GM12878 (cell line): ENCODE measurements at regions not wholly inside any gene's neighbourhood (a gene's known extent, or its start where the extent isn't known, plus 50 kb on each side); places are given as distances from the start of the nearest gene placed in this dataset.

ENCODE experiments used
- ATAC-seq: fragments of 200-7000 bp; cut with Tn5 transposase; 3 replicates; pipeline ENCODE4 v1.9.1; 2020; ENCODE audit warnings: mild to moderate bottlenecking, moderate library complexity
- BruUV-seq: library from RNA; stranded (reverse); fragments of 400-500 nt; replicated peaks from 2 replicates; lab custom pipeline; 2021; lab: Mats Ljungman, UMichigan
- CTCF ChIA-PET: fragments of 300-600 bp; sonication (Branson Sonifier 250); formaldehyde crosslinking; extraction: SDS; loops from one replicate; lab custom pipeline; 2021; ENCODE audit warnings: inconsistent platforms; lab: Yijun Ruan, JAX
- POLR2A ChIA-PET: fragments of 350-600 bp; formaldehyde crosslinking; extraction: SDS; loops from one replicate; lab custom pipeline; 2021; ENCODE audit warnings: inconsistent platforms; lab: Charles Lee
- RAD21 ChIA-PET: fragments of 300-600 bp; sonication (Branson Sonifier 250); formaldehyde crosslinking; loops from one replicate; lab custom pipeline; 2023; ENCODE audit warnings: antibody characterized with exemption; ENCODE audit not compliant: unreplicated experiment; lab: Charles Lee
- SMC1A ChIA-PET: fragments of 300-600 bp; sonication (Branson Sonifier 250); formaldehyde crosslinking; loops from one replicate; lab custom pipeline; 2023; ENCODE audit not compliant: unreplicated experiment, uncharacterized antibody; lab: Charles Lee
- DNase-seq: peaks from one replicate; pipeline ENCODE4 v3.0.0-alpha.2; 2011; ENCODE audit warnings: low read depth, low spot score
- FAIRE-seq: peaks from 3 replicates; lab custom pipeline; 2011; peaks lifted over from hg19 to GRCh38; lab: Jason Lieb, UNC
- H2AFZ ChIP-seq: 2 replicates; pipeline ENCODE4 v1.6.0; 2011; ENCODE audit warnings: low read depth, low read length, control low read depth; ENCODE audit not compliant: control insufficient read depth
- H3K27ac ChIP-seq: 2 replicates; pipeline ENCODE4 v1.5.1; 2011; ENCODE audit warnings: control low read depth; ENCODE audit not compliant: control insufficient read depth, insufficient read depth
- H3K27me3 ChIP-seq, 2 experiments: replicated peaks in 1 of 2; 2 replicates each; pipeline versions ENCODE4 v1.6.0 to v1.6.1; 2011; ENCODE audit warnings: low read length in 1 of 2; ENCODE audit not compliant: control insufficient read depth in 2 of 2, insufficient read depth in 2 of 2
- H3K36me3 ChIP-seq, 2 experiments: 2 replicates each; pipeline ENCODE4 v1.5.1; 2011; ENCODE audit warnings: low read length in 1 of 2; ENCODE audit not compliant: control insufficient read depth in 2 of 2, insufficient read depth in 2 of 2
- H3K4me1 ChIP-seq: 2 replicates; pipeline ENCODE4 v1.6.1; 2011; ENCODE audit warnings: mild to moderate bottlenecking, low read length, moderate library complexity, mixed read lengths; ENCODE audit not compliant: control insufficient read depth, insufficient read depth
- H3K4me2 ChIP-seq: 2 replicates; pipeline ENCODE4 v1.6.0; 2011; ENCODE audit warnings: control low read depth; ENCODE audit not compliant: control insufficient read depth, insufficient read depth
- H3K4me3 ChIP-seq: fragments of 200-600 bp; sonication (generic); 2 replicates; pipeline ENCODE4 v1.5.1; 2016
- H3K79me2 ChIP-seq: 2 replicates; pipeline ENCODE4 v1.6.0; 2011; ENCODE audit warnings: low read length; ENCODE audit not compliant: control insufficient read depth, insufficient read depth
- H3K9ac ChIP-seq: 2 replicates; pipeline ENCODE4 v1.8.0; 2011; ENCODE audit warnings: low read length, control low read depth, mixed read lengths; ENCODE audit not compliant: control insufficient read depth, insufficient read depth
- H3K9me3 ChIP-seq: replicated peaks from 3 replicates; pipeline ENCODE4 v1.5.1; 2011; ENCODE audit warnings: mild to moderate bottlenecking, low read length; ENCODE audit not compliant: control insufficient read depth, insufficient read depth
- H4K20me1 ChIP-seq: 2 replicates; pipeline ENCODE4 v1.6.0; 2011; ENCODE audit not compliant: control insufficient read depth, insufficient read depth
- BACH1 ChIP-seq: fragments of 450-650 bp; IDR thresholded peaks from 2 replicates; pipeline ENCODE4 v1.6.1; 2017; ENCODE audit warnings: mild to moderate bottlenecking, borderline replicate concordance
- CBX5 ChIP-seq: sonication (generic); IDR thresholded peaks from 2 replicates; pipeline ENCODE4 v1.6.1; 2016; ENCODE audit warnings: low read depth, moderate library complexity, mild to moderate bottlenecking, inconsistent platforms
- CHD2 ChIP-seq: IDR thresholded peaks from 2 replicates; pipeline ENCODE4 v1.6.1; 2011; ENCODE audit warnings: low read depth, low read length, improper control_type of control experiment, borderline replicate concordance
- CHD4 ChIP-seq: fragments of 200-600 bp; sonication (generic); IDR thresholded peaks from 2 replicates; pipeline ENCODE4 v1.6.1; 2016; ENCODE audit warnings: mild to moderate bottlenecking
- ESRRA ChIP-seq: IDR thresholded peaks from 2 replicates; pipeline ENCODE4 v1.6.1; 2012; ENCODE audit warnings: mild to moderate bottlenecking, low read length, improper control_type of control experiment
- ETV6 ChIP-seq, 2 experiments: fragments of 450-650 bp in 1 of 2; IDR thresholded peaks in 1 of 2; conservative IDR thresholded peaks in 1 of 2; 2 replicates each; pipeline ENCODE4 v1.6.1; 2014; ENCODE audit warnings: antibody characterized with exemption in 1 of 2, borderline replicate concordance in 1 of 2, low read depth in 1 of 2, mild to moderate bottlenecking in 1 of 2, moderate library complexity in 1 of 2
- IKZF2 ChIP-seq, 2 experiments: fragments of 450-650 bp; IDR thresholded peaks; 2 replicates each; pipeline ENCODE4 v1.6.1; 2017; ENCODE audit warnings: mild to moderate bottlenecking in 2 of 2, moderate library complexity in 2 of 2
- JUND ChIP-seq: IDR thresholded peaks from 2 replicates; pipeline ENCODE4 v1.6.1; 2012; ENCODE audit warnings: low read depth, mild to moderate bottlenecking, low read length, improper control_type of control experiment, moderate library complexity
- PML ChIP-seq: IDR thresholded peaks from 2 replicates; pipeline ENCODE4 v1.6.1; 2012; ENCODE audit warnings: low read length, inconsistent platforms
- RUNX3 ChIP-seq: IDR thresholded peaks from 2 replicates; pipeline ENCODE4 v1.6.1; 2012; ENCODE audit warnings: low read length, inconsistent platforms
- WGBS: methylation state at CpG from one replicate; pipeline ENCODE4 v1.1.6; 2016; ENCODE audit warnings: low lambda C conversion rate; ENCODE audit not compliant: insufficient replicate concordance, insufficient coverage; ENCODE audit errors: missing lambda C conversion rate; 5-methylcytosine and 5-hydroxymethylcytosine counted together
- in situ Hi-C: fragments of 300-500 bp; cut with MboI; formaldehyde crosslinking; loops from 9 replicates; pipeline ENCODE4 v1.14.3; 2018; ENCODE audit warnings: mixed read lengths
- intact Hi-C: fragments of 100-400 bp; cut with micrococcal nuclease; formaldehyde crosslinking; loops from one replicate; pipeline ENCODE4 v1.14.2; 2022; ENCODE audit not compliant: unreplicated experiment
- TF ChIP-seq, protein P1 (sequence below): fragments of 450-650 bp; IDR thresholded peaks from 2 replicates; pipeline ENCODE4 v1.6.1; 2016; ENCODE audit warnings: mild to moderate bottlenecking
- TF ChIP-seq, protein P2 (sequence below): fragments of 450-650 bp; IDR thresholded peaks from 2 replicates; pipeline ENCODE4 v1.6.1; 2017; ENCODE audit warnings: low read depth, mild to moderate bottlenecking, moderate library complexity
- TF ChIP-seq, protein P3 (sequence below): IDR thresholded peaks from 2 replicates; pipeline ENCODE4 v1.6.1; 2011; ENCODE audit warnings: borderline replicate concordance, low read depth, mild to moderate bottlenecking, moderate library complexity, mixed read lengths, low read length; ENCODE audit not compliant: insufficient read depth; ENCODE audit errors: extremely low read length

DNA sequence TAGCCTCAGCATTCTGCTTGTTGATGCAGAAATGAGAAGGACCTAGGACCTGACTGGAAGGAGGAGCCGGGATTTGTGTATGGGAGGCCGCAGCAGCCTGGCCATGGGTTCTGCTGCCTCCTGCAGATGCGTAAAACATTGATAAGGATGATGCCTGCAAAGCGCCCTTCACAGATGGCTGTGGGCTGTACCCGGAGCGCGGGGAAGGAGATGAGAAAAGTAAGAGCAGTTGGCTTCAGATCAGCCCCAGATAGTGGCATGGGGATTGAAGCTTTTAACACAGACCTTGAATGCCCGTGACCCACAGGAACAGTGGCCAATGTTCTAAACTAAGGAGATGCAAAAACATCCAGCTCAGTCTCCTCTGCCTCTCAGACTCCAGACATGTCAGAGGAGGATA lies 136.4 kb upstream of the KCNG1 start:
- no peak for ATAC-seq
- ChIA-PET POLR2A (no interaction called here), CTCF (no interaction called here), RAD21 (no interaction called here), SMC1A (no interaction called here)
- Histone ChIP-seq H3K27me3 (peaks cover 0 to 5% of the 10 kb centered on the region in 2 experiments; a peak in 2 of 4 replicates), H3K27ac (no peak overlapping the region), H3K4me2 (no peak overlapping the region), H3K4me3 (no peak overlapping the region), H3K79me2 (no peaks in the 10 kb centered on the region), H3K9me3 (no peaks in the 10 kb centered on the region), H4K20me1 (no peaks in the 10 kb centered on the region), H2AFZ (no peak overlapping the region), H3K9ac (no peak overlapping the region), H3K4me1 (no peaks in the 10 kb centered on the region), H3K36me3 (no peaks in the 10 kb centered on the region)
- intact Hi-C loops (no loop called here), in situ Hi-C loops (no loop called here)
- WGBS: 28% methylated on average over 8 of the region's 8 CpGs
- no peak for DNase-seq
- no peak for FAIRE-seq
- TF ChIP-seq CBX5 (no peak), ESRRA (no peak), PML (no peak), RUNX3 (no peak), IKZF2 (IDR thresholded peaks at IDR 0.05) (no peak)
- TF ChIP-seq, protein P1, sequence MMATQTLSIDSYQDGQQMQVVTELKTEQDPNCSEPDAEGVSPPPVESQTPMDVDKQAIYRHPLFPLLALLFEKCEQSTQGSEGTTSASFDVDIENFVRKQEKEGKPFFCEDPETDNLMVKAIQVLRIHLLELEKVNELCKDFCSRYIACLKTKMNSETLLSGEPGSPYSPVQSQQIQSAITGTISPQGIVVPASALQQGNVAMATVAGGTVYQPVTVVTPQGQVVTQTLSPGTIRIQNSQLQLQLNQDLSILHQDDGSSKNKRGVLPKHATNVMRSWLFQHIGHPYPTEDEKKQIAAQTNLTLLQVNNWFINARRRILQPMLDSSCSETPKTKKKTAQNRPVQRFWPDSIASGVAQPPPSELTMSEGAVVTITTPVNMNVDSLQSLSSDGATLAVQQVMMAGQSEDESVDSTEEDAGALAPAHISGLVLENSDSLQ: no peak
- no TSS peak for BruUV-seq

DNA sequence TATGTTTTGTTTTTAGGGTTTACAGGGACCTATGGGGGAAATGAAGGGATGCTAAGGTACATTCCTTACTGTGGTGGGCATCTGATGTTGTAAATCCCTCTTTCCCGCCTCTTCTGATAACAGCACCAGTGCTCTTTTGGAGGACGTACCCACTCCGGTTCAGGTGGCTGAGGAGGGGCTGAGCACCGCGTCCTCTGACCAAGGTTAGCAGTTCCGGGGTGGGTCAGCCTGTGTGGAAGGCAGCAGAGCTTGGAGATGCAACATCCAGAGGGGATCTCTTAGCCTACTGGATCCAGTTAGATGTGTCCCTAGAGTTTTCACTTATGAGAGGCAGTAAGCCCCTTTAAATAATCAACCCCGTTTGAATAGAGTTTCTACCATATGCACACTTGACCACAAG lies 135.3 kb upstream of the KCNG1 start:
- no TSS peak for BruUV-seq
- FAIRE-seq: no peak
- H3K9ac ChIP-seq: no peak overlapping the region
- CTCF ChIA-PET: no interaction called here
- no peaks in the 10 kb centered on the region for H4K20me1 ChIP-seq
- H3K36me3 ChIP-seq: no peaks in the 10 kb centered on the region
- no peaks in the 10 kb centered on the region for H3K9me3 ChIP-seq
- no peak overlapping the region for H3K4me3 ChIP-seq
- SMC1A ChIA-PET: no interaction called here
- DNase-seq: no peak
- intact Hi-C loops: no loop called here
- 75% methylated on average over 7 of the region's 7 CpGs for WGBS
- in situ Hi-C loops: no loop called here
- H3K4me1 ChIP-seq: no peaks in the 10 kb centered on the region
- H3K4me2 ChIP-seq: no peak overlapping the region
- no peak for ATAC-seq
- RAD21 ChIA-PET: interaction anchor here (0.6 kb wide), 1 partner anchor 299 kb away, joined by 3 read pairs; no protein-coding TSS in a partner anchor
- H3K27ac ChIP-seq: no peak overlapping the region
- POLR2A ChIA-PET: no interaction called here
- no peaks in the 10 kb centered on the region for H3K79me2 ChIP-seq
- H2AFZ ChIP-seq: no peak overlapping the region
- peaks cover 0 to 5% of the 10 kb centered on the region in 2 experiments; a peak in 2 of 4 replicates for H3K27me3 ChIP-seq
- TF ChIP-seq, protein P2, sequence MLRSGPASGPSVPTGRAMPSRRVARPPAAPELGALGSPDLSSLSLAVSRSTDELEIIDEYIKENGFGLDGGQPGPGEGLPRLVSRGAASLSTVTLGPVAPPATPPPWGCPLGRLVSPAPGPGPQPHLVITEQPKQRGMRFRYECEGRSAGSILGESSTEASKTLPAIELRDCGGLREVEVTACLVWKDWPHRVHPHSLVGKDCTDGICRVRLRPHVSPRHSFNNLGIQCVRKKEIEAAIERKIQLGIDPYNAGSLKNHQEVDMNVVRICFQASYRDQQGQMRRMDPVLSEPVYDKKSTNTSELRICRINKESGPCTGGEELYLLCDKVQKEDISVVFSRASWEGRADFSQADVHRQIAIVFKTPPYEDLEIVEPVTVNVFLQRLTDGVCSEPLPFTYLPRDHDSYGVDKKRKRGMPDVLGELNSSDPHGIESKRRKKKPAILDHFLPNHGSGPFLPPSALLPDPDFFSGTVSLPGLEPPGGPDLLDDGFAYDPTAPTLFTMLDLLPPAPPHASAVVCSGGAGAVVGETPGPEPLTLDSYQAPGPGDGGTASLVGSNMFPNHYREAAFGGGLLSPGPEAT: no peak
- TF ChIP-seq JUND: no peak
- TF ChIP-seq, protein P3, sequence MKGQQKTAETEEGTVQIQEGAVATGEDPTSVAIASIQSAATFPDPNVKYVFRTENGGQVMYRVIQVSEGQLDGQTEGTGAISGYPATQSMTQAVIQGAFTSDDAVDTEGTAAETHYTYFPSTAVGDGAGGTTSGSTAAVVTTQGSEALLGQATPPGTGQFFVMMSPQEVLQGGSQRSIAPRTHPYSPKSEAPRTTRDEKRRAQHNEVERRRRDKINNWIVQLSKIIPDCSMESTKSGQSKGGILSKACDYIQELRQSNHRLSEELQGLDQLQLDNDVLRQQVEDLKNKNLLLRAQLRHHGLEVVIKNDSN: no peak
- TF ChIP-seq RUNX3: no peak
- TF ChIP-seq, protein P1: no peak
- TF ChIP-seq ETV6 (conservative IDR thresholded peaks at IDR 0.05 in 1 of 2, IDR thresholded peaks at IDR 0.05 in 1 of 2; ENCODE audit: borderline replicate concordance in 1 of 2, low read depth in 1 of 2): no peak
- no peak for TF ChIP-seq CHD2
- no peak for TF ChIP-seq CHD4
- no peak for TF ChIP-seq BACH1
